GM18499 (cell line): ENCODE measurements at regions not wholly inside any gene's neighbourhood (a gene's known extent, or its start where the extent isn't known, plus 50 kb on each side); places are given as distances from the start of the nearest gene placed in this dataset.
"Not testable (repeated sequence)": the region's sequence is repeated elsewhere in the genome, so short reads cannot be mapped to it uniquely, and the experiment has no call there.

Experiments
- ATAC-seq: cut with Tn5 transposase; IDR thresholded peaks from one replicate; pipeline ENCODE4 v1.9.1; 2021; ENCODE audit warnings: moderate number of reproducible peaks; ENCODE audit not compliant: insufficient read depth, unreplicated experiment

DNA sequence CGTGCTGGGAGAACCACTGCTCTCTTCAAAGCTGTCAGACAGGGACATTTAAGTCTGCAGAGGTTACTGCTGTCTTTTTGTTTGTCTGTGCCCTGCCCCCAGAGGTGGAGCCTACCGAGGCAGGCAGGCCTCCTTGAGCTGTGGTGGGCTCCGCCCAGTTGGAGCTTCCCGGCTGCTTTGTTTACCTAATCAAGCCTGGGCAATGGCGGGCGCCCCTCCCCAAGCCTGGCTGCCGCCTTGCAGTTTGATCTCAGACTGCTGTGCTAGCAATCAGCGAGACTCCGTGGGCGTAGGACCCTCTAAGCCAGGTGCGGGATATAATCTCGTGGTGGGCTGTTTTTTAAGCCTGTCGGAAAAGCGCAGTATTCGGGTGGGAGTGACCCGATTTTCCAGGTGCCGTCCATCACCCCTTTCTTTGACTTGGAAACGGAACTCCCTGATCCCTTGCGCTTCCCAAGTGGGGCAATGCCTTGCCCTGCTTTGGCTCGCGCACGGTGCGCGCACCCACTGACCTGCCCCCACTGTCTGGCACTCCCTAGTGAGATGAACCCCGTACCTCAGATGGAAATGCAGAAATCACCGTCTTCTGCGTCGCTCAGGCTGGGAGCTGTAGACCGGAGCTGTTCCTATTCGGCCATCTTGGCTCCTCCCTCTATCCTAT, 617.0 kb downstream of the ADCYAP1 start:
- ATAC-seq = not testable (repeated sequence)

DNA sequence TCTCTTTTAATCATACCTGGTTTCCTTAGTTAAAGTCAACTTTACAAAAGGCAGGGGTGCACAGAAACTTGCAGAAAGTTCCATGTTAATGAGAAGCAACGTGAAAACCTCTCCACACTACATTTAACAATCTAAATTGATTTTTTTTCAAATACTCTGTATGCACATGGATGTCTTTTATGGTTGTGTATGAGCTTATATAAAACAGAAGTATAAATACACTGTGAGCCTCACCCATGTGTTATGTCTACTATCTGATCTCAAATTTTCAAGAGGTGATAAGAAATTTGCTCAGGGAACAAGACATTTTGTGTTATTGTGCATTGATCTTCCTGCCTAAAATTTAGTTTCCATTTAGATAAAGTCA, 617.6 kb downstream of the ADCYAP1 start:
- no peak for ATAC-seq

DNA sequence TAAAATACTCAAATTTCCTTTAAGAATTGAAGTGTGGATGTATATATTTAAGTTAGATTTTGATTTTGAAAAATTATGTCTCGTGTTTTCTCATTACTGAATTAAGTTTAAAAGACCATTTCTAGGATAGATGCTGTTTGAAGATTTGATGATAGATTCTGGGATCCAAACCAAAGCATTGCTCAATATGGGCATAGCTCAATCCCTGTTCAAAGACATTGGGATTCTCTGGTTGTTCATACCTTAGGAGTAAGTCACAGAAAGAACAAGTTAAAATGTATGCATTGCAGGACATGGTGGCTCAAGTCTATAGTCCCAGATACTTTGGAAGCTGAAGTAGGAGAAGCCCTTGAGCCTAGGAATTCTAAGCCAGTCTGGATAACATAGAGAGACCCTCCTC, 622.3 kb downstream of the ADCYAP1 start:
- no peak for ATAC-seq

DNA sequence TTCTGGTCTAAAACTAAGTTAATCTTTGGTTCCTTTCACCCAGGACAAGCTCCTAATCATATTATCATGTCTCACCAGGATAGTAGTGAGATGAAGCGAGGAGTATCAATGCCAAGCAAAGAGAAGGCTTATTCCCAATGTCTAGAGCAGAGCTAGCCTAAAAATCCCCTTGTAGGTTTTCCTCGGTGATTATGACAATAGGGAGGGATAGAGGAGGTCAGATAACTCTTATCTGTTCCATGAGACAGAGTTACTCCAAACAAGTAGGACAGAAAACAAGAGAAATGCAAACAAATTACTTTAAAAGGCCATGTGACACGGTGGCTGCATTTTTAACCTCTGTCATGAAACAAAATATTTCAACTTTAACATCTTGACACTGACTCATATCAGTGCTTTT, 623.1 kb downstream of the ADCYAP1 start:
- no peak for ATAC-seq

DNA sequence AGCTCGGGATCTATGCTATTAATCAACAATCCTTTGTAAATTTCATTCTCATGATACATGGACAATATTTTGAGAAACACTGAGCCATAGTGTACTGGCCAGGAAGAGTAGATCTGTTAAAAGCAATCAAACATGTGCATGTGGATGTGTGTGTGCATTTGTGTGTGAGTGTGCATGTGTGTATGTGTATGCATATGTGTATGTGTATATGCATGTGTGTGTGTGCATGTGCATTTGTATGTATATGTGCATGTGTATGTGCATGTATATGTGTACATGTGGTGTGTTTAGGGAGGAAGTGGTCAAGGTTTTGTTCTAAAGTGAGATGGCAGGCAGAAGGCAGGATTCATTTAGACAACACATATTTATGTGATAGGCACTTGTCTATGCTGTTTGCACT, 623.8 kb downstream of the ADCYAP1 start:
- no peak for ATAC-seq

DNA sequence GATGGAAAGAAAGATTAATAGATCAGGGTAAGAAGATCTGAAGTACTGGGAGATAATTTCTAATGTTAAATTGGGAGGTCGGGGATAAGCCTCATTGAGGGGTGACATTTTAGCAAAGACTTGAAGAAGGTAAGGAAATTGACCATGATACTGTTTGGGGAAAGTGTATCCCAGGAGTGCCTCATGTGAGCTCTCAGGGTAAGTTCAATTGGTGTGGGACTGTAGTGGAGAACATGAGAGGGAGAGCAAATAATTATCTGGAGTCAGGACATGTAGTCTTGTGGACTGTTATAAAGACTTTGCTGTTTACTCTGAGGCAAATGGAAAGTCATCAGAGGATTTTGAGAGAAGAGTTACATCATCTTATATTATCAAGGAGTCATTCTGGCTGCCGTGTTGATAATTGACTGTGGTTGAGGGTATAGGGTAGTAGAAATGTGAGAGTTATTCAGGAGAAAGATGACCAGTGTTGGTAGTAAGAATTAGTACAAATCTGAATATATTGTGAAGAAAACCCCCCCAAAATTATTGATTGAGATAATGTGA, 624.4 kb downstream of the ADCYAP1 start:
- no peak for ATAC-seq

DNA sequence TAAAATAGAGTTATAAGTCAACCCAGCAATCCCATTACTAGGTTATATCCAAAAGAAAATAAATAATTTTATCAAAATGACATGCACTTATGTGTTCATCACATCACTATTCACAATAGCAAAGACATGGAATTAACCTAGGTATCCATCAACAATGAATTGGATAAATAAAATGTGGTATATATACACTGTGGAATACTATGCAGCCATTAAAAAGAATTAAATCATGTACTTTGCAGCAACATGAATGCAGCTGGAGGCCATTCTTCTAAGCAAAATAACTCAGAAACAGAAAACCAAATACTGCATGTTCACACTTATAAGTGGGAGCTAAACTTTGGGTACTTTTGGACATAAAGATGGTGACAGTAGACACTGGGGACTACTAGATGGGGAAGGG, 626.0 kb downstream of the ADCYAP1 start:
- ATAC-seq = no peak

DNA sequence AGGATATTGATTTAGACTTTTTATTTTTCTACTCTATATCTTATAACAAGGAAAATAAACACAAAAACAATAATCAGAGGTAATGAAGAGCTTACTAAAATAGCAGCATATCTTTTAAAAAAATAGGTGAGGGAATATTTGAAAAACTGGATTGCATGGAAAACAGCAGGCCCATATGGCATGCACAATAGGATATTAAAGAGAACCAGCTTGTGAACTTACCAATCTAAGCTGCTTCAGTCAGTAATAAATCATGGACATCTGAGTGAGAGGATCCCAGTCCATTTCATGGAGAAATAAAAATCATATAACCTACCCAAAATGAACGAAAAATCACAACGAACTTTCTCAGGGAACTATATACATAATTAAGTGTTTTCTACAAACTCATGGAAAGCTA, 634.6 kb downstream of the ADCYAP1 start:
- no peak for ATAC-seq

DNA sequence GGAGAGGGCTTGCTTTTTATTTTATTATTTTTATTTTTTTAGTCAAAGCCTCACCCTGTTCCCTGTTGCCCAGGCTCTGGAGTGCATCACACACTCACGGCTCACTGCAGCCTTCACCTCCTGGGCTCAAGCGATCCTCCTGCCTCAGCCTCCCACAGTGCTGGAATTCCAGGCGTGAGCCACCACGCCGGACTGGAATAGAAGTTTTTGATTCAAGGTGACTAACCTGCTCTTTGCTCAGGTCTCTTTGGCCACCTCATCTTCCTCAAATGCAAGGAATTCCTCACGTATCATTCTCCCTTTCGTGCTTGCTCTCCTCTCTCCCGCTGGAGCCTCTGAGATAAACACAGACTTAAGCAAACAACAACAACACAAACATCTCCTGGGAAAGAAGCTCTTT, 636.8 kb downstream of the ADCYAP1 start:
- no peak for ATAC-seq

DNA sequence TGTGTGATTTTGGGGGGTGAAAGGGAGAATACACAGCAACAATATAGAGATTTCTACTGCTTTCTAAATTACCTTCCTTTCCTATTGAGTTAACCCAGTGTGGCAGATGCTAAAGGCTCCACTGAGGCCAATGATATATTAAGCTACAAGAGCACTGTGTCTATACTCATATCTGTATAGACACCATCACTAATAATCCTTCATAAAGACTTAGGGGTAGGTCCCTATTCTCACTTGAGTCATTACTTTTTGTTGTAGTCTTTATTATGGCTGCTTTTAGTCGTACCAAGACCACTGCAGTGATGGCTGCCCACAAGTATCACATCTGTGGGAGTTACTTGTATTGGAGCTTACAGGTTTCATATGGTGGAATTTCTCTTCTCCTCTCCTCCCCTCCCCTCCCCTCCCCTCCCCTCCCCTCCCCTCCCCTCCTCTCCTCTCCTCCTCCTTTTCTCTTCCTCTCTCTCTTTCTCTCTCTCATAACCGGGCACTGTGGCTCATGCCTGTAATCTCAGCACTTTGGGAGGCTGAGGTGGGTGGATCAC, 637.6 kb downstream of the ADCYAP1 start:
- no peak for ATAC-seq

DNA sequence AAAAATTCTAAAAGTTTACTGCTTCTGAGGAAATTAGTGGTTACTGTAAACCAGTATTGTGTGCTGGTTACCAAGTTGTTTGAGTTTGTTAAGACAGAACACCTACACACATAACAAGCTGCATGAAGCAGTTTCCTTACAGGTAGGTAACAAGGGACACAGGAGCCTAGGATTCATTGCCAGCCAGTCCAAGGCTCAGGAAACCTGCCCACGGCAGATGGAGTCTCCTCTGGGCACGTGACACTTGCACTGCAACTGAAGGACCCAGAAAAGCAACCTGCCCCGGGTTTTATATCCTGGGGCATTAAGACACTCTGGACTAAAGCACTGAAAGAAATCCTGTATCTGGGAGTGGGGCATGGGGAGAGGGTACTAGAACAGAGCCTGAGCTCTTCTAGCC, 639.3 kb downstream of the ADCYAP1 start:
- no peak for ATAC-seq

DNA sequence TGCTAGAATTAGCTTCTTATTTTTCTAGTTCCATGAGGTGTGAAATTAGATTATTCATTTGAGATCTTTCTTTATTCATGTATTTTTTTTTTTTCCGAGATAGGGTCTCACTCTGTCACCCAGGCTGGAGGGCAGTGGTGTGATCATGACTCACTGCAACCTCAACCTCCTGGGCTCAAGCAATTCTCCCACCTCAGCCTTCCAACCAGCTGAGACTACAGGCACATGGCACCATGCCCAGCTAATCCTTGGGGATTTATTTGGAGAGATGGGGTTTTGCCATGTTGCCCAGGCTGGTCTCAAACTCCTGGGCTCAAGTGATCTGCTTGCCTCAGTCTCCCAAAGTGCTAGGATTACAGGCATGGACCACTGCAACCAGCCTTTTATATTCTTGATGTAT, 653.0 kb downstream of the ADCYAP1 start:
- ATAC-seq = not testable (repeated sequence)

DNA sequence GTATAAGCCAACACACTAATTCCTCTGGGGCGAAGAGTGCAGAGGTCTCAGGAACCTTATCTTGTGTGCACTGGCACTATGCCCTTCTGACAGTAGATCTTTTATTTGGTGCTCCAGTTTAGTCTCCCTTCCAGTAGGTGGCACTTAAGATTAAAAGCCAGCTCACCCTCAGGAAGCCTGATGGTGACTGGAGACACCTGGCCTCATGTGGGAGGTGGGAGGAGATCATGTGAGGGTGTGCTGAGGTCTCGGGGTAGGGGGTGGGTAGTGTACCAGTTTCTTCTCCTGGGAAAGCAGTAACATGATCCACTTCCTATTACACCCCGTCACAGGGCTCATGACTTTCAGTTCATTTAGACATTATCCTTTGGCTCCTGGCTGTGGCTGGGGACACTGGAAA, 654.9 kb downstream of the ADCYAP1 start:
- no peak for ATAC-seq

DNA sequence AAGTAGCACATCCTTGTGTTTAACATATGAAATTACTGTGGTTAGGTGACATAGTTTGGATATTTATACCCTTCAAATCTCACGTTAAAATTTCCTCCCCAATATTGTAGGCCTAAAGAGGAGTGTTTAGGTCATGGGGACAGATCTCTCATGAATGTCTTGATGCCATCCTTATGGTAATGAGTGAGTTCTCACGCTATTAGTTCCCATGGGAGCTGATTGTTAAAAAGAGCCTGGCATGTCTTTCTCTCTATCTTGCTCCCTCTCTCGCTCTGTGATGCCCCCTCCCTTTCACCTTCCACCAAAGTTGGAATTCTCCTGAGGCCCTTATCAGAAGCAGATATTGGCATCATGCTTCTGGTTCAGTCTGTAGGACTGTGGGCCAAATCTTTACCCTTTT, 660.1 kb downstream of the ADCYAP1 start:
- ATAC-seq = no peak

DNA sequence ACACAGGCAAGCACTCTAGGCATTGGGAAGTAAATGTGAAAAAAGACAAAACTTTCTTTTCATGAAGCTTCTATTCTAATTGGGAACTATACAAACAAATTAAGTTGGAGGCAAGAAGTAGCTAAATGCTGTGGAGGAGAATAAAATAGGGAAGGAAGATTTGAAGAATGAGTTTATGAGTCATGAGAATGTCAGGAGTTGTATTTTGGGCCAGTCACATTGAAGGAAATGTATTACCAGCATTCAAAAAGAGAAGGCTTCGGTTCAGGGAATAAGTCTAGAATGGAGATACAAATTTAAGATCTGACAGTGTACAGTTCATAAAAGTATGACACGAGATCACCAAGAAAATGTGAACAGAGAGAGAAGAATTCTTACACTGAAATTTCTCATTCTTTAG, 666.5 kb downstream of the ADCYAP1 start:
- no peak for ATAC-seq

DNA sequence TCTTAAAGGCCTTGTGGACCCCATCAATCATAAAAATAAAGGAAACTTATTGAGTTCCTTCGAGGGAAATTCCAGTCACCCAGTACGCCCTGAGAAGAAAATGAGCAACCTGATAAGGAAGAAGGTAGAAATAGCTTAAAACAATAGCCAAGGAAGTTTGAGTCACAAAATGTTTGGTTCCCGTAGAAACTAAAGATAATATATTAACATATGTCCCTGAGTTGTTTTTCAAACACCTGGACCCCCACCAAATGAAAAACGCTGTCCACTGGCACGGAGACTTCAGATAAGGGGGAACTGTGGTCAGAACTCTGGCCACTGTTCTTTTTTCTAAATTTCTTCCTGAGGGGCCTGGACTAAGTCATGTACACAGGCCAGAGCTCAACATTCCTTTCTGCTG, 669.1 kb downstream of the ADCYAP1 start:
- ATAC-seq = no peak

DNA sequence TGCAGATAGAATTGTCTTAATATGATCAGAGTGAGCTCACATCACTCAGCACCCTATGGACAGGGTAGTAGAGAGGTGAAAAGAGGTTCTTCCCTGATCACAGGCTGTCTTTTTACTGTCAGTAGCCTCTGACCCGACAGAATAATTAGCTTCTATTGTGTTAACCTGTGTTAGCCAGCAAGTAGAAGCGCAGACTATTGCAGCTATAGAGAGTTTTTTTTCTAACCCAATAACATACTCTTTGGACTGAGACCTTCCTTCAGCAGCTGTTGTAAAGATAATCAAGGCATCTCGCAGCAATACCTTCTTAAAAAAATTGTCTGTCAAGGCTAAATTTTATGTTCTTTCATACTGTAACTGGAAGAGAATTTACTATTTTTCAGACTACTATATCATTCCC, 670.4 kb downstream of the ADCYAP1 start:
- ATAC-seq = no peak

DNA sequence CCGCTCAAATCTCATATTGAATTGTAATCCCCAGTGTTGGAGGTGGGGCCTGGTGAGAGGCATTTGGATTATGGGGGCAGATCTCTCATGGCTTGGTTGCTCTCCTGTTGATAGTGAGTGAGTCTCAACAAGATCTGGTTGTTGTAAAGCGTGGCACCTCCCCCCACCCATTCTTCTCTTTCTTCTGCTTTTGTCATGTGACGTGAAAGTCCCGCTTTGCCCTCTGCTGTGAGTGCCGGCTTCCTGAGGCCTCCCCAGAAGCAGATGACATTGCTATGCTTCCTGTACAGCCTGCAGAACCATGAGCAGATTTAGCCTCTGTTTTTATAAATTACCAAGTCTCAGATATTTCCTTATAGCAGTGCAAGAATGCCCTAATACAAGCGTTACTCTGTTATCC, 673.8 kb downstream of the ADCYAP1 start:
- no peak for ATAC-seq

DNA sequence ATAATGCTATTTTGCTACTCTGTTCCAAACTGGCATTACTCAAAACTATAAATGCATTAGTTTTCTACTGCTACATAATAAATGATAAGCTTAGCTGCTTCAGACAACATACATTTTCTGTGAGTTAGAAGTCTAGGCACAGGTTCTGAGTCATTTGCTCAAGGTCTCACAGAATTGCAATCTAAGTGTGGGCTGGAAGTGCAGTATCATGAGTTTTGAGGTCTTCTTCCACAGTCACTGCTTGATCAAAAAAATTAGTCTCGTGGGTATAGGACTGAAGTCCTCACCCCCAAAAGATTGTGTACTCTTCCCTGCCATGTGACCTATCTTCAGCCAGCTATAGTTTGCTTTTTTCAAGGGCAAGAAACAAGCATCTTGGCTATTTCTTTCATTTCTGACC, 676.9 kb downstream of the ADCYAP1 start:
- no peak for ATAC-seq

DNA sequence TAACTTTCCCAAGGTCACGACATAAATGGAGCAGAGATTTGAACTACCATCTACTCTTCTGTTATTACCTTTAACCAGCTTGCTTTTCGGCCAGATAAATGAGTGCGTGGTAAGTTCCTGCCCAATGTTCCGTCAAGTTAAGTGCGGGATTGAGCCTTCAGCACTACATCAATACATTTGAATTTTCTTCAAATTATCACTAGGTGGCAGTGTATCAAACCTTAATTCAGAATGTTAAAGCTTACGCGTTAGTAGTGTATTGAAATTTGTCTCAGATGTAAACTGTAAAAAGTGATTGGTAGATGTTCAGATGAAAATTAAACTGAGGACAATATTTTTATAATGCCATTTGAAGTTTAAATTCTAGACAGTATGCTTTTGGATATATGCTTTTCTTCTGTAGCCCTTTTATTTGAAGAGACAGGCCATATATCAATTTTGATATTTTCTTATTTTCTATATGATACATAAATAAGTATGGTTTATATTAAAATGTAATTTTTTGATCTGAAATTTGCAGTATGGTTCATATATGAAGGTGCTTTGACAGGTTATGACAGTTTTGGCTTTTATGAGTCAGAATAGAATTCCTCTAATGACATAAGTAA, 681.3 kb downstream of the ADCYAP1 start:
- ATAC-seq = no peak

DNA sequence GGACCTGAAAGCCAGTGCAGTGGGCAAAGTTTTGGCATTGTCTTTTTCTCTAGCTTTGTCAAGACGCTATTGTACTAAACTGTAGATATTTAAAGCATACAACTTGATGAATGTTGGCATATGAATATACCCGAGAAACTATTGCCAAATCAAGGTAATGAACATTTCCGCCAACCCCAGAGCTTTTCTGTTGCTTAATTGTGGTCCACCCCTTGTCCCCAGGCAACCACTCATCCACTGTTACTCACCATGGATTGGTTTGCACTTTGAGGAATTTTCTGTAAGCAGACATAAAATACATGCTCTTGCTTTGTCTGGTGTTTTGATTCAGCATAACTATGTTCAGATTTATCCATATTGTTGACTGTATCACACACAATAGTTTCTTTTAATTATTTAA, 688.4 kb downstream of the ADCYAP1 start:
- no peak for ATAC-seq

DNA sequence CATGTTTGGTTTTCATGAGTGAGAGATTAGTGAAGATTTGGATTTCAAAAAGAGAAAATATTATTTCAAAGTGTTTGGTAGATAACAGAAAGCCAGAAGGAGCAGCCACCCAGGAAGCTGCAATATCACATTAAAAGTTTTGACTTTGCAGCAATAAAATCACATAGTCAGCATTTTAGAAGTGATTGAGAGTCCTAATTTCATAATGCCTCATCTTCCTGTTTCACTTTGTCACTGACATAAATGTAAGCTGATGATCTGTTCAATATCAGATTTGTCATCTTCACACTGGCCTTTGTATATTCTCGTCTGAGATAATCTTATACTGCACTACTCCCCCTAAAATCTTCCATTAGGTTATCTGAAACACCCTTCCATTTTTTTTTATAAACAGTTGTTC, 690.5 kb downstream of the ADCYAP1 start:
- no peak for ATAC-seq
